K562 (cell line): ENCODE measurements at regions not wholly inside any gene's neighbourhood (a gene's known extent, or its start where the extent isn't known, plus 50 kb on each side); places are given as distances from the start of the nearest gene placed in this dataset.
A peak's percentile ranks its signal among the peaks of the same experiment; 100 is the strongest.

Experiments
- COPS2 ChIP-seq: fragments of 450-650 bp; conservative IDR thresholded peaks from 2 replicates; pipeline ENCODE4 v1.6.1; 2016; ENCODE audit warnings: mild to moderate bottlenecking, moderate library complexity
- ESRRB ChIP-seq: fragments of 250-450 bp; sonication (Bioruptor Pico); IDR thresholded peaks from 2 replicates; pipeline ENCODE4 v1.5.0; 2020; ENCODE audit warnings: mild to moderate bottlenecking, moderate library complexity, borderline replicate concordance
- GTF2B ChIP-seq: IDR thresholded peaks from 2 replicates; pipeline ENCODE4 v1.6.1; 2011; ENCODE audit not compliant: insufficient read length; ENCODE audit errors: extremely low read depth
- HCFC1 ChIP-seq: IDR thresholded peaks from 2 replicates; pipeline ENCODE4 v1.6.1; 2012; ENCODE audit warnings: low read depth, low read length, improper control_type of control experiment
- KAT7 ChIP-seq: sonication (generic); formaldehyde crosslinking; IDR thresholded peaks from 2 replicates; pipeline ENCODE4 v1.8.0; 2022; ENCODE audit warnings: missing genetic modification reagents, mild to moderate bottlenecking, borderline replicate concordance
- NFIC ChIP-seq: fragments of 450-650 bp; IDR thresholded peaks from 2 replicates; pipeline ENCODE4 v1.6.1; 2017; ENCODE audit warnings: mild to moderate bottlenecking, inconsistent platforms
- NR2C1 ChIP-seq, 2 experiments: fragments of 450-650 bp; IDR thresholded peaks; 2 replicates each; pipeline ENCODE4 v1.6.1; 2017; ENCODE audit warnings: mild to moderate bottlenecking in 2 of 2, antibody characterized with exemption in 1 of 2, inconsistent platforms in 1 of 2, missing compliant biosample characterization in 1 of 2, missing genetic modification characterization in 1 of 2
- NR2C2 ChIP-seq, 2 experiments: fragments of 200-800 bp in 1 of 2; sonication (Bioruptor generic) in 1 of 2; sonication (generic) in 1 of 2; formaldehyde crosslinking in 1 of 2; IDR thresholded peaks; 2 replicates each; pipeline versions ENCODE4 v1.6.1 to v1.8.0; 2016 to 2022; ENCODE audit warnings: mild to moderate bottlenecking in 1 of 2, missing compliant biosample characterization in 1 of 2, missing genetic modification characterization in 1 of 2, missing genetic modification reagents in 1 of 2
- PHB2 ChIP-seq: fragments of 450-650 bp; IDR thresholded peaks from 2 replicates; pipeline ENCODE4 v1.6.1; 2017; ENCODE audit warnings: low read depth
- SP1 ChIP-seq: sonication (generic); formaldehyde crosslinking; IDR thresholded peaks from 2 replicates; pipeline ENCODE4 v1.8.1; 2022; ENCODE audit warnings: mild to moderate bottlenecking, missing genetic modification reagents
- USF2 ChIP-seq: sonication (generic); formaldehyde crosslinking; IDR thresholded peaks from 2 replicates; pipeline ENCODE4 v1.5.0; 2020; ENCODE audit warnings: missing genetic modification reagents
- XRCC4 ChIP-seq: IDR thresholded peaks from one replicate; pipeline ENCODE4 v1.6.1; 2011; ENCODE audit not compliant: insufficient read depth, insufficient read length; ENCODE audit errors: extremely low read depth
- ZBTB49 ChIP-seq: sonication (generic); formaldehyde crosslinking; IDR thresholded peaks from 2 replicates; pipeline ENCODE4 v1.8.0; 2022; ENCODE audit warnings: missing genetic modification reagents, mild to moderate bottlenecking, borderline replicate concordance
- ZKSCAN1 ChIP-seq: fragments of 150-350 bp; IDR thresholded peaks from 2 replicates; pipeline ENCODE4 v1.6.1; 2016; ENCODE audit warnings: low read depth, low read length
- ZNF24 ChIP-seq: fragments of 450-650 bp; IDR thresholded peaks from 2 replicates; pipeline ENCODE4 v1.6.1; 2016
- ZNF3 ChIP-seq: fragments of 250-450 bp; sonication (Bioruptor Pico); IDR thresholded peaks from 2 replicates; pipeline ENCODE4 v1.5.0; 2021; ENCODE audit warnings: mild to moderate bottlenecking, moderate library complexity
- ZNF609 ChIP-seq: sonication (generic); formaldehyde crosslinking; IDR thresholded peaks from 2 replicates; pipeline ENCODE4 v1.8.1; 2023; ENCODE audit warnings: missing genetic modification reagents, mild to moderate bottlenecking, borderline replicate concordance

- TF ChIP-seq ZNF609 (CRISPR knock-in tag) (no peak), SP1 (CRISPR knock-in tag) (peak; percentile 64; the same call in 1 of the 2 replicates), ZBTB49 (CRISPR knock-in tag) (no peak), HCFC1 (no peak), XRCC4 (no peak), ZNF24 (0 out of 2 replicates have a peak, but pooled peaks have one; percentile 31), GTF2B (no peak), COPS2 (no peak), KAT7 (no peak), ZNF3 (no peak), ESRRB (CRISPR knock-in tag) (no peak), USF2 (no peak), NFIC (peak; percentile 62), NR2C2 (CRISPR knock-in tag; IDR thresholded peaks at IDR 0.05) (no peak), NR2C2 (tag; IDR thresholded peaks at IDR 0.05) (no peak), NR2C1 (IDR thresholded peaks at IDR 0.05) (no peak), NR2C1 (tag; IDR thresholded peaks at IDR 0.05) (no peak), ZKSCAN1 (peak; percentile 22; the same call in 1 of the 2 replicates), PHB2 (peak; percentile 26; the same call in 1 of the 2 replicates)
Observed at GRCh38 chr16:85377388-85378144, 235.6 kb upstream of the GSE1 start (continued).
